ENCODE measurements at regions not wholly inside any gene's neighbourhood (a gene's known extent, or its start where the extent isn't known, plus 50 kb on each side); places are given as distances from the start of the nearest gene placed in this dataset.
A peak's percentile ranks its signal among the peaks of the same experiment; 100 is the strongest.

DNA sequence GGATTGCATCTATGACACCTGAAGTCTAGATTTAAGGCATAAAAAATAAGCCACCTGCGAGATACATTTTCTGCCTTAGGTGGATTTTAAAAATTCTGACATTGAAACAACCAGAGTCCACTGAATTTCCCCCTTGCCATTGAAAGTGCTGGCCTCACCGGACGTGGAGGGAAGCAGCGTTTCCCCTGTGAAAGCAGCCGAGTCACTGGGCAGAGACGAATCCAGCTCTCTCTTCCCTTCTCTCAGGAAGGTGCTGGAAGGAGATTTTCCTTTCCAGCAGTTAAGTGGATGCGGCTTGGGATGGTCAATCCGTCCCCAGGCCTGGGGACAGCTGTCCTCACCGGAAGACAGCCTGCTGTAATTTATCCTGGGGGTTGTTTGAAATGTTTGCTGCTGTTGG is 270.9 kb upstream of the FOXF1 start:
- TF ChIP-seq, protein P1, sequence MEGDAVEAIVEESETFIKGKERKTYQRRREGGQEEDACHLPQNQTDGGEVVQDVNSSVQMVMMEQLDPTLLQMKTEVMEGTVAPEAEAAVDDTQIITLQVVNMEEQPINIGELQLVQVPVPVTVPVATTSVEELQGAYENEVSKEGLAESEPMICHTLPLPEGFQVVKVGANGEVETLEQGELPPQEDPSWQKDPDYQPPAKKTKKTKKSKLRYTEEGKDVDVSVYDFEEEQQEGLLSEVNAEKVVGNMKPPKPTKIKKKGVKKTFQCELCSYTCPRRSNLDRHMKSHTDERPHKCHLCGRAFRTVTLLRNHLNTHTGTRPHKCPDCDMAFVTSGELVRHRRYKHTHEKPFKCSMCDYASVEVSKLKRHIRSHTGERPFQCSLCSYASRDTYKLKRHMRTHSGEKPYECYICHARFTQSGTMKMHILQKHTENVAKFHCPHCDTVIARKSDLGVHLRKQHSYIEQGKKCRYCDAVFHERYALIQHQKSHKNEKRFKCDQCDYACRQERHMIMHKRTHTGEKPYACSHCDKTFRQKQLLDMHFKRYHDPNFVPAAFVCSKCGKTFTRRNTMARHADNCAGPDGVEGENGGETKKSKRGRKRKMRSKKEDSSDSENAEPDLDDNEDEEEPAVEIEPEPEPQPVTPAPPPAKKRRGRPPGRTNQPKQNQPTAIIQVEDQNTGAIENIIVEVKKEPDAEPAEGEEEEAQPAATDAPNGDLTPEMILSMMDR (IDR thresholded peaks at IDR 0.05): no peak
- ATAC-seq: no peak
- intact Hi-C loops (cut with DNase I): no loop called here
- peaks cover 5% of the 10 kb centered on the region for H3K27me3 ChIP-seq (ENCODE audit: low read depth)
- no peaks in the 10 kb centered on the region for H3K9me3 ChIP-seq
- no peak overlapping the region for H3K4me3 ChIP-seq
- H3K4me1 ChIP-seq: peaks cover 7% of the 10 kb centered on the region
- no peak overlapping the region for H3K27ac ChIP-seq
- H3K36me3 ChIP-seq: no peaks in the 10 kb centered on the region
- no peak for DNase-seq

DNA sequence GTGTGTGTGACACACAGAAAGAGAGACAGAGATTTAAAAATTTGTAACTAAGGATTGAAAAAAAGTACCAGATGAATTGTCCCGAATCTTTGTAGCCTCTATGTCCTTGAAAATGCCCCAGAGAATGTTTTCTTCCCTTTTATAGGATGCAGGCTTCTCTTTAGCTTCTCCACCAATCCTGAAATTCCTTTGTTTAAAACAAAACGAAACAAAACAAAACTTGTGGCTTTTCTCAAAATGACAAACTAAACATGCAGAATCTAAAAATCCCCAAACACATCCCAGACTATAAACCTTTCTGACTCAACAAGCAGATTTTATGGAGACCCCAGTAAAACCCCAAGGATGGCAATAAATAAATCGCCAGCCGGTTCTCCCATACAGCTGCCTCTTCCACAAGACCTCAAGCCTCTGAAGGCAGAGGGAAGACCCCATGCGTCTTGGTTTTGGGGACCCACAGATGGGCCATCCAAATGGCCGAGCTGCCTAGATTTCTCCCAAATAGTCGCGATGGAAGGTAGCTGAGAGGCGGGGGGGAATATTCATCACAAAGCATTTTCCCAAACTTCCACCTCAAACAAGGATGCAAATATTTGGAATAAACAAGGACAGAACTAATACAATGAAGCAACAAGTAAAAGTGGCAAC is 269.5 kb upstream of the FOXF1 start:
- no peak for ATAC-seq

DNA sequence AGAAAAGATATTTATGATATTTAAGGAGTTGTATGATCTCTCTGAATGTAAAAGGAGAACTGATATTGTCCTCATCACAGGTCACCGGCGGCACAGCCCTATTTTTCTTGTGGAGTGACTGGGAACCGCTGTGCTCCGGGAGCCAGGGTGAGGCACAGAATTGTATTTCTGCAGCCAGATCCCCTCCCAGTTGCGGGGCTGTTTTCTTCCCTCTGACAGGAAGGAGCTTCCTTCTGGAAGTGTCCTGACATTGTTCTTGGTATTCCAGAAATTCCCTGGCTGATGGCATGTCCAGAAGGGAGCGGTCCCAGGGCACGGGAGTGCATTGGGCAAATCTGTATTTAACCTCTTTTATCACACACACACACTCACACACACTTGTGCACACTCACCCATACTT is 268.6 kb upstream of the FOXF1 start:
- Histone ChIP-seq H3K36me3 (no peaks in the 10 kb centered on the region), H3K27ac (no peak overlapping the region), H3K27me3 (ENCODE audit: low read depth) (peaks cover 5% of the 10 kb centered on the region), H3K4me1 (peaks cover 7% of the 10 kb centered on the region), H3K9me3 (no peaks in the 10 kb centered on the region), H3K4me3 (no peak overlapping the region)
- TF ChIP-seq, protein P1 (IDR thresholded peaks at IDR 0.05): no peak
- intact Hi-C loops (cut with DNase I): no loop called here
- ATAC-seq: no peak
- no peak for DNase-seq

More for the DNA sequence above, 269.5 kb upstream of the FOXF1 start:
- no peak for DNase-seq
- TF ChIP-seq, protein P1 (IDR thresholded peaks at IDR 0.05): no peak
- no peaks in the 10 kb centered on the region for H3K36me3 ChIP-seq
- peaks cover 7% of the 10 kb centered on the region for H3K4me1 ChIP-seq
- no peak overlapping the region for H3K4me3 ChIP-seq
- H3K9me3 ChIP-seq: no peaks in the 10 kb centered on the region
- intact Hi-C loops (cut with DNase I): no loop called here
- peaks cover 5% of the 10 kb centered on the region for H3K27me3 ChIP-seq (ENCODE audit: low read depth)
- peak overlapping the region; percentile 27 for H3K27ac ChIP-seq

DNA sequence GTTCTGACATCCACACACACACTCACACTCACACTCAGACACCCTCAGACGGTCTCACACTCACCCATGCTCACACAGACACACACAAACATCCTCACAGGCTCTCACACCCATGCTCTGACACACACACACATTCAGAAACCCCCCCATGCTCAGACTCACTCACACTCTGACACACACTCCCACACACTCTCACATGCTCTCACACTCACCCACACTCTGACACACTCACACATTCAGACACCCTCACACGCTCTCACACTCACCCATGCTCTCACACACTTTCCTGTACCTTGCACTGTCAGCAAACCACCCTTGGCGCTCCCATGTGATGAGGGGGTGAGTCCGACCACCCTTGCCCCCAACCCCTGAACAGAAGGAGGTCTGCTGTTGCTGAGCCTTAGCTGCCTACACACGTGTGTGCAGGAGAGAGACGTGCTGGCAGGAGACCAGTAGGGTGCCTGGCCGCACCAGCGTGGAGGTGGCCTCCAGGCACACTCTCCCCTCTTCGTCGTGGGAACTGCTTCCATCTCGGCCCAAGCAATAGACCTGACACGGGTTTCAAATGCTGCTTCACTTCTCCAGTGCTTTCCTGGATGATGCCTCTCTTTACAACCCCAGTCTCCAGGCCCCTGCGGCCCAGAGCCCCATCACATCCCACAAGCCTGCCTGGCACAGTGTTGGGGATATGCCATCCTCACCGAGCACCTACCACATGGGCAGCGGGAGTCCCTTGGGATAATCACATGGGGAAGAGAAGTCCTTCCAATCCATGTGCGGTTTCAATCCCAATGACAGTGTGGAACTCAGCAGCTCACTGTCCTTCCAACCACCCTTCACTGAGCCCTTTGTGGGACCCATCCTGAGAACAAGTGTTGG is 267.8 kb upstream of the FOXF1 start:
- Histone ChIP-seq H3K27me3 (ENCODE audit: low read depth) (peaks cover 5% of the 10 kb centered on the region), H3K36me3 (no peaks in the 10 kb centered on the region), H3K9me3 (no peaks in the 10 kb centered on the region), H3K4me1 (peaks cover 7% of the 10 kb centered on the region), H3K4me3 (no peak overlapping the region), H3K27ac (no peak overlapping the region)
- TF ChIP-seq, protein P1 (IDR thresholded peaks at IDR 0.05): no peak
- intact Hi-C loops (cut with DNase I): no loop called here
- ATAC-seq: no peak
- DNase-seq: no peak

DNA sequence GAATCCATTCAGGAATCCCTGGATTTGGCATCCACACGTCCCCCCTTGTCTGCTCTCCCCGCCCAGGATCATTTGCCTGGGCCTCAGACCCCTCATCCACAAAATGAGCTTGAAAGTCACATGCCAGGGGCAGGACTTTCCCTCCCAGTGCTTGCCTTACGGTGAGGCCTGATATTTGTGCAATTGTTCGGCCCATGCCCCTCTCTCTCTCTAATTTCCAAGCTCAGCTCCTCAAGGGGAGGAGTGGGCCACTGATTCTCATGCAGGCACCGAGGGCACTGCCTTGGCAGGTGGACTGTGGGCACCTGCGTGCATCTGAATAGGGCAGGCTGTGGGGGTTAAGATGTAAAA is 267.2 kb upstream of the FOXF1 start:
- H3K27me3 ChIP-seq (ENCODE audit: low read depth): peaks cover 5% of the 10 kb centered on the region
- TF ChIP-seq, protein P1 (IDR thresholded peaks at IDR 0.05): no peak
- ATAC-seq (no peak), DNase-seq (no peak)
- no peaks in the 10 kb centered on the region for H3K36me3 ChIP-seq
- H3K9me3 ChIP-seq: no peaks in the 10 kb centered on the region
- intact Hi-C loops (cut with DNase I): no loop called here
- peaks cover 7% of the 10 kb centered on the region for H3K4me1 ChIP-seq
- H3K27ac ChIP-seq: no peak overlapping the region
- no peak overlapping the region for H3K4me3 ChIP-seq
